HCT116 (cell line): ENCODE measurements at regions not wholly inside any gene's neighbourhood (a gene's known extent, or its start where the extent isn't known, plus 50 kb on each side); places are given as distances from the start of the nearest gene placed in this dataset.

Experiments
- CTCF ChIP-seq, 3 experiments: fragments of 200-600 bp in 1 of 3; sonication (generic) in 1 of 3; IDR thresholded peaks in 2 of 3; conservative IDR thresholded peaks in 1 of 3; 2 replicates each; pipeline ENCODE4 v1.5.1; 2012 to 2017; ENCODE audit warnings: low read depth in 2 of 3, low read length in 2 of 3, antibody characterized with exemption in 1 of 3, borderline replicate concordance in 1 of 3, control low read depth in 1 of 3, mild to moderate bottlenecking in 1 of 3, mixed read lengths in 1 of 3, mixed run types in 1 of 3, moderate library complexity in 1 of 3; ENCODE audit not compliant: insufficient read depth in 1 of 3
- EZH2 ChIP-seq: fragments of 200-600 bp; sonication (generic); IDR thresholded peaks from 2 replicates; pipeline ENCODE4 v1.6.1; 2017; ENCODE audit warnings: antibody characterized with exemption, mixed run types
- POLR2A ChIP-seq: IDR thresholded peaks from 2 replicates; pipeline ENCODE4 v1.7.0; 2011; ENCODE audit warnings: borderline replicate concordance; ENCODE audit not compliant: insufficient read depth, insufficient read length; ENCODE audit errors: extremely low read depth
- RAD21 ChIP-seq: IDR thresholded peaks from 2 replicates; pipeline ENCODE4 v1.6.1; 2012; ENCODE audit warnings: low read depth, mild to moderate bottlenecking
- SIN3A ChIP-seq: IDR thresholded peaks from 2 replicates; pipeline ENCODE4 v1.6.1; 2012; ENCODE audit warnings: low read depth
- TCF7L2 ChIP-seq: IDR thresholded peaks from 2 replicates; pipeline ENCODE4 v1.7.0; 2011; ENCODE audit warnings: borderline replicate concordance, inconsistent platforms; ENCODE audit not compliant: insufficient read depth, insufficient read length; ENCODE audit errors: extremely low read depth
- ZBTB33 ChIP-seq: IDR thresholded peaks from 2 replicates; pipeline ENCODE4 v1.6.1; 2011; ENCODE audit warnings: mild to moderate bottlenecking, low read length, moderate library complexity; ENCODE audit not compliant: insufficient replicate concordance; ENCODE audit errors: extremely low read depth
- ZFX ChIP-seq: fragments of 450-650 bp; IDR thresholded peaks from 2 replicates; pipeline ENCODE4 v1.6.1; 2017
- ZNF274 ChIP-seq: fragments of 200-500 bp; sonication (Bioruptor generic); IDR thresholded peaks from 2 replicates; pipeline ENCODE4 v1.6.1; 2014; ENCODE audit warnings: mild to moderate bottlenecking, low read depth, low read length, inconsistent platforms

GRCh38 chr7:83793558-83793957, 144.6 kb upstream of the SEMA3E start:
- TF ChIP-seq CTCF (IDR thresholded peaks at IDR 0.05 in 2 of 3, conservative IDR thresholded peaks at IDR 0.05 in 1 of 3; ENCODE audit: borderline replicate concordance in 1 of 3, insufficient read depth in 1 of 3, low read depth in 2 of 3, low read length in 2 of 3) (no peak), POLR2A (no peak), RAD21 (no peak), EZH2 (no peak), ZFX (no peak), ZBTB33 (no peak), TCF7L2 (no peak), ZNF274 (no peak), SIN3A (no peak)
